ENCODE measurements at regions not wholly inside any gene's neighbourhood (a gene's known extent, or its start where the extent isn't known, plus 50 kb on each side); places are given as distances from the start of the nearest gene placed in this dataset.
"Not testable (repeated sequence)": the region's sequence is repeated elsewhere in the genome, so short reads cannot be mapped to it uniquely, and the experiment has no call there.

GRCh38 chr1:37325509-37326437 is 148.6 kb upstream of the ZC3H12A start:
- DNase-seq, result no peak

- DNase-seq, result no peak
Observed at GRCh38 chr1:37332126-37332525, 142.3 kb upstream of the ZC3H12A start.

- no peak for DNase-seq
Observed at GRCh38 chr1:37338658-37339057, 135.7 kb upstream of the ZC3H12A start.

GRCh38 chr1:37342736-37343135 is 131.6 kb upstream of the ZC3H12A start:
- no peak for DNase-seq

- no peak for DNase-seq
Observed at GRCh38 chr1:37347104-37347649, 127.2 kb upstream of the ZC3H12A start.

- DNase-seq, result no peak
Observed at GRCh38 chr1:37353871-37354270, 120.5 kb upstream of the ZC3H12A start.

- no peak for DNase-seq
Observed at GRCh38 chr1:37354876-37355650, 119.3 kb upstream of the ZC3H12A start.

GRCh38 chr1:37358992-37359391 is 115.4 kb upstream of the ZC3H12A start:
- DNase-seq, result no peak

- no peak for DNase-seq
Observed at GRCh38 chr1:37360011-37360410, 114.4 kb upstream of the ZC3H12A start.

- no peak for DNase-seq
Observed at GRCh38 chr1:37362594-37363385, 111.6 kb upstream of the ZC3H12A start.

GRCh38 chr1:37363535-37363934 is 110.8 kb upstream of the ZC3H12A start:
- no peak for DNase-seq

GRCh38 chr1:37368665-37369315 is 105.6 kb upstream of the ZC3H12A start:
- DNase-seq, result not testable (repeated sequence)

- DNase-seq, result no peak
Observed at GRCh38 chr1:37372302-37372701, 102.1 kb upstream of the ZC3H12A start.

GRCh38 chr1:37372711-37373110 is 101.7 kb upstream of the ZC3H12A start:
- no peak for DNase-seq

- DNase-seq, result no peak
Observed at GRCh38 chr1:37373413-37373812, 101.0 kb upstream of the ZC3H12A start.

GRCh38 chr1:37380546-37380945 is 93.8 kb upstream of the ZC3H12A start:
- not testable (repeated sequence) for DNase-seq

GRCh38 chr1:37387854-37388253 is 86.5 kb upstream of the ZC3H12A start:
- no peak for DNase-seq

- no peak for DNase-seq
Observed at GRCh38 chr1:37389327-37389726, 85.1 kb upstream of the ZC3H12A start.

GRCh38 chr1:37391211-37392011 is 83.0 kb upstream of the ZC3H12A start:
- no peak for DNase-seq

- DNase-seq, result no peak
Observed at GRCh38 chr1:37392051-37392450, 82.3 kb upstream of the ZC3H12A start.
